ENCODE measurements at regions not wholly inside any gene's neighbourhood (a gene's known extent, or its start where the extent isn't known, plus 50 kb on each side); places are given as distances from the start of the nearest gene placed in this dataset.

GRCh38 chr4:137417676-137418075, 114.6 kb downstream of the PCDH18 start:
- no peak for TF ChIP-seq EZH2 (IDR thresholded peaks at IDR 0.05; ENCODE audit: borderline replicate concordance, insufficient read depth, low read depth, low read length, poor library complexity, severe bottlenecking)
- TF ChIP-seq, protein P1, sequence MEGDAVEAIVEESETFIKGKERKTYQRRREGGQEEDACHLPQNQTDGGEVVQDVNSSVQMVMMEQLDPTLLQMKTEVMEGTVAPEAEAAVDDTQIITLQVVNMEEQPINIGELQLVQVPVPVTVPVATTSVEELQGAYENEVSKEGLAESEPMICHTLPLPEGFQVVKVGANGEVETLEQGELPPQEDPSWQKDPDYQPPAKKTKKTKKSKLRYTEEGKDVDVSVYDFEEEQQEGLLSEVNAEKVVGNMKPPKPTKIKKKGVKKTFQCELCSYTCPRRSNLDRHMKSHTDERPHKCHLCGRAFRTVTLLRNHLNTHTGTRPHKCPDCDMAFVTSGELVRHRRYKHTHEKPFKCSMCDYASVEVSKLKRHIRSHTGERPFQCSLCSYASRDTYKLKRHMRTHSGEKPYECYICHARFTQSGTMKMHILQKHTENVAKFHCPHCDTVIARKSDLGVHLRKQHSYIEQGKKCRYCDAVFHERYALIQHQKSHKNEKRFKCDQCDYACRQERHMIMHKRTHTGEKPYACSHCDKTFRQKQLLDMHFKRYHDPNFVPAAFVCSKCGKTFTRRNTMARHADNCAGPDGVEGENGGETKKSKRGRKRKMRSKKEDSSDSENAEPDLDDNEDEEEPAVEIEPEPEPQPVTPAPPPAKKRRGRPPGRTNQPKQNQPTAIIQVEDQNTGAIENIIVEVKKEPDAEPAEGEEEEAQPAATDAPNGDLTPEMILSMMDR (IDR thresholded peaks at IDR 0.05): no peak
